SIG-M5 treated with dmso at 0.1 percent for 504 hours (cell line): ENCODE measurements at regions not wholly inside any gene's neighbourhood (a gene's known extent, or its start where the extent isn't known, plus 50 kb on each side); places are given as distances from the start of the nearest gene placed in this dataset.

Experiments
- DNase-seq: peaks from one replicate; lab custom pipeline; 2025; ENCODE audit not compliant: unreplicated experiment; lab: John Stamatoyannopoulos, UW

DNA sequence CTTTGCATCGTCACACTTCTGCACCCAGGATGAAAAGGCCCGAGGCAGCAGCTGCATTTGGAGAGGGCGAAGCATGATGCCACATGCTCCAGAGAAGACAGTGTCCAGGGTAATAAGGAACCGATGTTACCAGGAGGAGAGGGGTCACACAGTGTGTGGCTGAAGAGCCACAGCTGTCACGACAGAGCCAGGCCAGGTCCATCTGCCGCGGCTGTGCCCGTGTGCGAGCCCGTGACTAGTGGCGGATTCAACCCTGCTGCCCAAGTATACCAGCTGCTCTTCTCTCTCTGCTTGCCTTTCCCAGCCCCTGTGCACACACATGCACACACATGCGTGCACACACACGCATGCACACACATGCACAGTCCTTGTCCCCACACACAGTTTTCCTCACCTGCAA lies 1432.5 kb downstream of the BRD1 start:
- DNase-seq, result no peak

DNA sequence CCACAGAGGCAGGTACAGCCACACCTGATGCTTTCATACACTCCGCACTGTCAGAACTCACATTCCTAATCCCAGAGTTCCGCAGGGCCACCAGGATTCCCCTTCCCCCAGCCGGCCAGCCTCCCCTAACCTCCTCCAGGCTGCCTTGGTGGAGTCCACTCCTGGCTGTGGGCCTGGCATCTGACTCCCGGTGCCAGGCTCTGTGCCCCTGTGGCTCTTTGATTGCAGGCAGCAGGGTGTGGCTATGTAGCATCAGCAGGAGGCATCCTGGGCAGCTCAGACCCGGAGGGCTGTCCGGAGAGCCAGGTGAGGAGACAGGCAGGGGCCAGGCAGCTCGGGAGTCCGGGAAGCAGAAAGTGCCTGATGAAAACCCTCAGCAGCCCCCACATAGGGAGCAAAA lies 1432.9 kb downstream of the BRD1 start:
- DNase-seq, result no peak

DNA sequence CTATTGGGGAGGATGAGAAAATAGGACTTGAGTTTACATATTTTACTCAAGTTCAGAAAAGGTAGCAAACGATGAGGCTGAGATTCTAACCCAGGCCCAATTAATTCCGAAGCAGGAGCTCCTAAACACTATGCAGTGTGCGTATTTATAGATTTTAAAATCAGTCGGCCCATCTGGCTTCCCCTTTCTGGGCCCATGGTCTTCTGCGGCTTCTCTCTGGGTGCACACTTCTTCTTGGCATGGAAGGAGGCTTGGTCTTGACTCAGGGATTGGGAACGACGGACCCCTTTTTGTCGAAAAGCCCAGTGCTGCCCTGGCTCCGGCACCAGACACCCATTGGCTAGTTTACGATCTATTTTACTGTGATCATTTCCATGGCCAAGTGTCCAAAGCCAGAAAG lies 1433.8 kb downstream of the BRD1 start:
- no peak for DNase-seq

DNA sequence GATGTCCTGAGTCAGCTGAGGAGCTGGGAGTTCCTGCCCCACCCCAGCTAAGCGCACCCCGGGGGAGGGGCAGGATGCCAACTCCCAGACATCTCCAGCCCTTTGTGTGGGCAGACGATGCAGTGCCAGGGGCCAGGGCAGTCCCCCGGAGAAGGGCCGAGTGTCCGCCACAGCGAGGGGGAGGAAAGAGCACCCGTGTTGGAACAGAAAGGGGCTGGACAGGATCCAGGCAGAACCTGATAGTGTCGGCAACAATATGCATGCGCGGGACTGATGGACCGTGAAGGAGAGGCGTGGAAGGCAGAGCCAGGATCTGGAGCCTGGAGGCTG lies 1434.7 kb downstream of the BRD1 start:
- DNase-seq, result no peak

DNA sequence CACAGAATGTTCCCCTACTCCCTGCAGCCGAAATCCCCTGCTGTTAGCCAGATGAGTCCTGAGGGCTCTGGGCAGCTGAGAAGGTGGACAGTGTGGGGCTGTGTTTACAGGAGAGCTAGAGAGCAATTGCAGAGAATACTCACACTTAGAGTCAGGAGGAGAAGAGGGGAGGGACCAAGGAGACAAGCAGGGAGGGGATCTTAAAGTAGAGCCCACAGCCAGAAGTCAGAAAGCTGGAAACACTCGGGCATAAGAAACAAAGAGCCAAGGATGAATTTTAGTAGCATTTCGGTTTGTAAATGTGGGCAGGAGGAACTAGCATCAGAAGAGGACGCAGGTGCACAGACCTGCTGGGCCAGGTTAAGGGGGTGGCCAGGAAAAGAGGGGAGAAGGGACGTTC lies 1435.9 kb downstream of the BRD1 start:
- DNase-seq, result no peak

DNA sequence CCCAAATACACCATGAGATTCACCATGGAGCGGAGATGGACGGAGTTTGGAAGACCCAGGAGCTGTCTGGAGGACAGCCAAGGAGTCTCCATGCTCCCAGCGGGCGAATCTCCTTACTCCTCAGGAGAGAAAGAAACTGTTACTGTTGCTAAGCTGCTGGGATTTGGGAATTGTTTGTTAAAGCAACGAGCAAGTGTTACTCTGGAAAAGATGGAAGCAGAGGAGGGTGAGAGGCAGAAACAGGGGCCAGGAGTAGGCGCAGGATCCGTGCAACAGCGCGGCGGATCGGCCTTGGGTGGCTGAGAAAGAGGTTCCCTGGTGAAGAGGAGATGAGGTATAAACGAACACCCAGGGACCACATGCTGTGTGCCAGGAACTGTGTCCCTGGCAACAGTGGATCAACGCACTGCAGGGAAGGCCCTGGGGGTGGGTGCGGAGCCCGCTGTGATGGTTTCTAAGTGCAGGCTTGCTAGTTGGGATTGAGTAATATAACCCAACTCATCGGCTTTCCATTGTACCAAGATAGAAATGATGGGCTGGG lies 1436.4 kb downstream of the BRD1 start:
- DNase-seq, result no peak

DNA sequence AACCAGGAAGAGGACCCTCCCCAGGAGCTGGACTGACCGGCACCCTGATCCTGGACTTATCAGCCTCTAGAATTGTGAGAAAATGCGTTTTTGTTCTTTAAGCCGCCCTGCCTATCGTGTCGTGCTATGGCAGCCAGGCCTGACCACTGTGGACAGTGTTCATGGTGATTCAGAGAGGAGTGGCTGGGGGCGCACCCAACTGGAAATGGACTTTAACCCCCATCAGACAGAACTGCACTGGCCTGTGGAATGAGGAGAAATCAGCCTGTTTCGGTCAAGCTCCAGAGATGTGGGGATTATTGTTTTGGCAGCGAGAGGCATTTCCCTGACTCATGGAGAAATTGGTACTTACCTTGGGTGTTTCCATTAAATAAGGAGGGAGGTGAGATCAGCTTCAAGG lies 1437.8 kb downstream of the BRD1 start:
- DNase-seq, result no peak

DNA sequence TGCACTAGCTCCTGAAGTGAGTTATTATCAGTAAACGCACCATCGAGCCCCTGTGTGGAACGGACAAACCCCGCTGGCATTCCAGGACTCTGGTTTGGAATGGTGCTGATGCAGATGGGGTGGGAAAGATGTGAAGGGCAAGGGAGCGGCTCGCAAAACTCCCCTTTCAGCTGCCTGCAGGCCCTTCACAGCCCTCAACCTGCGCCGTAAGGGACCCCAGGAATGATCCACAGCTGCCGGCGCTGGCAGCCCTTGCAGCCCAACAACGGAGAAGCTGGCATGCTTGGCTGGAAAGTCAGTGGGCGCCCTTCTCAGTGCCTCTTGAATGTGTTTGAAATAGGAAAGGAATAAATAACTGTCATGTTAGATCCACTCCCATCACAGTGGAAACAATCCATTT lies 1445.5 kb downstream of the BRD1 start:
- no peak for DNase-seq

DNA sequence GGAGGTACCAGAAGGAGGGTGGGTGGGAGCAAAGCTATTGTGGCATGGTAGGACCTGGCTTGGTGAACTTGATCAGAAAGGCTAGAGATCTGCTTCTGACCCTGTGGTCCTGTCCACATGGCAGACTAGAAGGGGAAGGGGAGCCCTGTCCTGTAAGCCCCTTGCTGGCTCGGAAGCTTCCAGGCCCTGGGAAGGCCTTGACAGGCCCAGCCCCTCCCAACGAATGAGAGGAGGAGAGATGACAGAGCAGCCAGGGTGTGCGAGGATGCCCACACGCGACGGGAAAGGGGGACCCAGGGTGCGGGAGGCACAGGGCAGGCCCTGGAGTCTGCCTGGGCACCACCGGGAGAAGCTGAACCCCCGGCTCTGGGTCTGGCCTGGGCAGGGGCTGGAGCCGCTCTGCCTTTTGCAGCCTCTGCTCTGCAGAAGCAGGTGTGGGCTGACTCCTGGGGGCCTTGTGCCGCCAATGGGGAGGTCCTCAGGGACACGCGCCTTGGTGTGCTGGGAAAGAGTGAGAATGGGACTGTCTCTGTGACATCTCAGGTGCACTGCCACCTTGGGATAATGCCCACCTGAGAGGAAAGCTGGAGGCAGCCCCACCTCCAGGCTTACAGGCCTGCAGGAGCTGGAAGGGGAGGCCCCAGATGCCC lies 1447.5 kb downstream of the BRD1 start:
- DNase-seq, result no peak

DNA sequence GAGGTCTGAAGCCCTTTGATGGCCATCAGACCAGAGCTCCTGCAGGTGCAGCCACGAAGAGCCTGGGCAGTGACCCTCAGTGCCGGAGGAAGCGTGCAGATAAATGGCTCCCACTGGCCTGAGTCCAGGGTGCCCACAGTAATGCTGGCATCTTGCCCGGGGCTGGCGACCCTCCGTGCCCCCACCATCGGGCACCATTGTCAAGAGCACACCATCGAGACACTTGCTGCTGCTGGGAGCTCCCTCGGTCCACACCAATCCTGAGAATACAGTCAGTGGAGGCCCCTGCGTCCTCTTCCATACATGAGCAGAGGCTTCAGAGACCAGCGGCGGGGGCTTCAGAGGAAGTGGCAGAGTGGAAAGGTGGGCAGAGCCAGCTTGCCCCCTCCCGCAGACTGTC lies 1448.3 kb downstream of the BRD1 start:
- no peak for DNase-seq

DNA sequence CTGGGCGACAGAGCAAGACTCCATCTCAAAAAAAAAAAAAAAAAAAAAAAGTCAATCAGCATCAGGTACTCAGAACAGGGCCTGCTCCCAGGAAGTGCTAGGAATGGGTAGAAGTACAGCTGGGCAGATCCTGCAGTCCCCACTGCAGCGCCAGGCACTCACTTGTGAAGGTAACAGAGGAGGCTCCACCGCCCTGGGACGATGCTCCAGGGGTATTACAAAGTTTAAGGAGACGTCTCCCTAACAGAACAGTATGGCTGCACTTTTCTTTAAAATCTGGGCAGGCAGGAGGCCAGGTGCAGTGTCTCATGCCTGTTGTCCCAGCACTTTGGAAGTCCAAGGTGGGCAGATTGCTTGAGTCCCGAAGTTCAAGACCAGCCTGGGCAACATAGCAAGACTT lies 1449.0 kb downstream of the BRD1 start:
- DNase-seq, result no peak

DNA sequence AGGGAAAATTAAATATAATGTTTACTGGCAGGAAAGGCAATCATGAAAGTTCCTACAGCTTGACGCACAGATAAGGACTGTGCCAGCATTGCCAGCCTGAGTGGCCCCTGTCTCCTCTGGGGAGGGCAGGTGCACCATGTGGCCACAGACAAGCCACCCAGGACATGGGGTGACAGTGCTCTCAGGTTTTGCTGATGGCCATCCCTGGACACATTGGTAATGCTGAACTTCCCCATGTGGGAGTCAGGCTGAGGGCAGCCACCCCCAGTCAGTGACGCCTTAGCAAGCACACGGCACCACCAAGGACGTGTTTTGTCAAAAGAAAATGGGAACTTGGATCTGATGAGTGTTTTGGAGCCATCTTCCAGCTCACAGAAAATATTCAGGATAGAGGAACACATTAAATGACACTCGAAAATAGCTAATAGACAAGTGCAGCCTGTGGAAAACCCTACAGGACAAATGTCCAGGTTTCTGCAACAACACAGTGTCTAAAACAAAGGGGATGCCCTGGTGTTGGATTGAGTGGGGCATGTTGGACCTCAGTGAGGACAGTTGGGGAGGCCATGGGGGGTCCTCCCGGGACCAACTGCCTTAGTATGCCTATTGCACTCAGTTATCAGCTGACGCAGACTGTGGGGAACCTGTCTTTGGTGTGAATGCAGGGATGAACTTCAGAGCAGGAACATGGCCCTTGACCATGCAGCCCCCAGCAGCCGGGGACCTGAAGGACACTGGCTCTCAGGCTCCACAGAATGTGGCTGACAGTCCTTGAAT lies 1450.5 kb downstream of the BRD1 start:
- DNase-seq, result no peak

DNA sequence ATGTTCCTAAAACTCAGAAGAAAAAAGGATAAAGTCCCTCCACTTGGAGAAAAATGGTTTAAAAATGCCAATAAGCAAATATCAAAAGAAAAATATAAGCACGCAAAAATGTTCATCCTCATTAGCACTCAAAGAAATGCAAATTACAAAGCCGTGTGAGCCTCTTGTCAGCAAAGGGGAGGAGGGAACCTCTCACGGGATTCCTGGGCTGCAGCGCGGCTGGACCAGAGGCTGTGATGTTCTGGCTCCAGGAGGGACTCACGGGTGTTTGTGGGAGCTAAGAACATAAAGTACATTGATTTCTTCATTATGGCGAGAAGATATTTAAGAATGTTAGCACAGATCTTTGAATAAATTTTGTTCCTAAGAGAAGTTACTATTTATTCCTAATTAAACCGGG lies 1451.2 kb downstream of the BRD1 start:
- no peak for DNase-seq

DNA sequence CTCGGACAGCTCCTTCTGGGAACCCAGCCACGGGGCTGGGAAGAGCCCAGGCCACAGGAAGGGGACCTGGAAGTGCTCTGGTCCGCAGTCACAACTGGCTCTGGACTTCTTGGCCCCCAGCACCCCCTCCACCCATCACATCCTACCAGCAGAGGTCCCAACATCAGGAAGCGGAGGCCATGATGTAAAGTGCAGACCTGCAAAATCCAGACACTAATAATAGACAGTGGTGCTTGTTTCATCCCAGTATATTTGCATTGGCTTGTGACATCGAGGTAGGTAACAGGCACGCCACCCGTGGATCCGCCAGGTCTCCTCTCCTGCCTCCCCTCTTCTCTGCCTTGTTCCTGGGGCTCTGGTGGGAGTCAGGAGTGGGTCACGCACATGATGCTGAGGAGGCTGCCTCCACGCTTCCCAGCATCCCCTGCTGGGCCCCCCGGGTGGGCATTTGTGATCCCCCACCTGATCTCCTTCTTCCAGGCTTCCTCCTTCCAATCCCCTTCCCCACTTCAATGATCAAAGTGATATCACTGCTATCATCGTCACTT lies 1454.0 kb downstream of the BRD1 start:
- DNase-seq, result no peak

DNA sequence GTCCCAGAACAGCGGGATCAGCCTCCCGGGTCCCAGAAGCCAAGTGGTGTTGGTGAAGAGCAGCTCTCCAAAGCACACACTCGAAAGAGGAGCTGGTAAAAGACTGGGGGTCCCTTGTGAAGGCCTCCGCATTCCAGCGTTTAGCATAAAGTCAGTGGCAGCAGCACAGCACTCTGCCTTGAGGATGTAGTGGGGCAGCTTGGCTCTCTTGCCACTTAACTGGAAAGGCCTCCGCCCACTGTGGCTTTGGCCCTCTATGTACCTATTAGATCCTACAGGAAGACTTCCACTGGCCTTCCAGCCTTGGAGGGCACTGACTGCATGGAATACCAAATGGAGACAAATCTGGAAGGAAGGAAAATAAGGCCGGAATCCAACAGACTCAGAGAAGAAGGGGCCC lies 1455.3 kb downstream of the BRD1 start:
- DNase-seq, result no peak

DNA sequence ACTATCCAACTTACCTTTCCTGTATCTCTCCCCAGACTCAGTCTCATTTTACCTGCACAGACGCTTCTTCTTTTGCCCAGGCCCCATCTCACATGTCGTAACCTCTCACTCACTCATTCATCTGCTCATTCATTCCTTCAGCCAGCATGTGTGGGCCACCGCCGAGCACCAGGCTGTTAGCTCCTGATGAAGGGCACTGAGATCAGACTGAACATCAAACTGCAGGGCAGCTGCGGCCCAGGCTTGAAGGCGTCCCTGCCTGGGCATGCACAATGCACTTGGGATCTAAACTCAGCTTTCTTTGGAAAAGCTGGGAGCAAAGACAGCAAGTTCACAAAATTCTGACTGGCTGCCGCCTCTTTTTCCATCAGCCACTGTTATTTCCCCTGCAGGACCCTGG lies 1456.3 kb downstream of the BRD1 start:
- no peak for DNase-seq

DNA sequence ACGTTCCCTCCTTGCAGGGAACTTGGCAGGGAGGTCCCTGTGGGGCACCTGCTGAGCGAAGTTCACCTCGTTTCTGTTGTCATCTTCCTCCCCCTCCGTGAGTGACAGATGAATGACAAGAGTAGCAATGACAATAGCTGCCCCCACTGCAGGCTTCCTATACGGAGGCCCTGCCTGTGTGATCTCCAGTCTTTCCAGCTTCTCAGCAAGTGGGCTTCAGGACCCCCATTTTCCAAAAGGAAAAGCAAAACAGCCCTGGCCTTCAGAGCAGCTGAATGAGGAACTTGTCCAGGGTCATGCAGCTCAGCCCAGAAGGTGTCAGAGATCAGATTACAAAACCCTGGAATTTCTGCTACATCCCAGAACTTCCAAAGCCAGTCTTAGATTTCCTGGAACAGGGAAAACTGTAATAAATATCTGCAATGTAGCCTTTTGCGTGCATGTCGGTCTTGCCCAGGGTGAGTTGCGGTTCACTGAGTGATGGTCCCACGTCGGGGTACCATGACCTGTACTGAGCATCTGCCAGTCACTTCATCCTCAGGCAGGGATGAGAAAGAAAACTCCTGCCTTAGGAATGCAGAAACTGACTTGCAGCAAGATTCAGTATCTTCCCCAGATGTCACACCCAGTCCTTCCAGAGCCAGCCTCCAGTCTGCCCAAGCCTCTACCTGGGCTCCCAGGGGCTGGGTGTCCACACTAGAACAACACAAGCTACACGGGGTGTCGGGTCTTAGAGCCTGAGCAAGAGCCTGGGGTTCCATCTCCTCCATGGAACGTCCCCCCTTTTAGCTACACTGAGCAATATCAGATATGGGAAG lies 1457.0 kb downstream of the BRD1 start:
- DNase-seq, result no peak

DNA sequence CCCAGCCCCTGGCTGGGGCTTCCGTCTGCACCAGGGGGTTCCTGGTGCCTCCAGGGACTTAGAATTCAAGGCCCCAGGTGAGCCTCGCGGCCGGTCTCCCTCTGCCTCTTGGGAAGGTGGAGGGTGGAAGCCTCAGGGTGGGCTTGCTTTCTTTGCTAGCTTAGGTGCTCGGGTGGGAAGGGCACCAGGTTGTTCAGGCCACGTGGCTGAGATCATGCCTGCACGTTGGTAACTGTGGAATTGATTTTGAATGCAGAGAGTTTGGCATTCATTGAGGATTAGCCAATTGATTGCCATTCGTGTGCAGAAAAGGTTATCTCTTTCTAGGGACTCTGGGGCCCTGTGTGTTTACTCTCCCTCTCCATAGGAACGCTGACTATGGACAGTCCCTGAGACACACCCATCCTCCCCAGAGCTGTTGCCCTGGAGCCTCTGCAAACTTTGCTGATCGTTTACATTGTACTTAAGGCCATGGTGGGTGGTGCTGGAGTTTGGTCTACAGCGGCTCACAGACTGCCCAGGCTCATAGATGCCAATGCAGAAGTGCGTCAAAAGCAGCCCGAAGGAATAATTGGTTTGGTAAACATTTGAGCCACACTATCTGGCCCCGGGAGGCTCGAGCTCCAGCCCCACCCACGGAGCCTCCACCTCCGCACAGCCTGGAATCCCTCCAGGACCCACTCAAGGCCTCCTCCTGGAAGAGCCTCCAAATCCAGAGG lies 1457.7 kb downstream of the BRD1 start:
- DNase-seq, result no peak

DNA sequence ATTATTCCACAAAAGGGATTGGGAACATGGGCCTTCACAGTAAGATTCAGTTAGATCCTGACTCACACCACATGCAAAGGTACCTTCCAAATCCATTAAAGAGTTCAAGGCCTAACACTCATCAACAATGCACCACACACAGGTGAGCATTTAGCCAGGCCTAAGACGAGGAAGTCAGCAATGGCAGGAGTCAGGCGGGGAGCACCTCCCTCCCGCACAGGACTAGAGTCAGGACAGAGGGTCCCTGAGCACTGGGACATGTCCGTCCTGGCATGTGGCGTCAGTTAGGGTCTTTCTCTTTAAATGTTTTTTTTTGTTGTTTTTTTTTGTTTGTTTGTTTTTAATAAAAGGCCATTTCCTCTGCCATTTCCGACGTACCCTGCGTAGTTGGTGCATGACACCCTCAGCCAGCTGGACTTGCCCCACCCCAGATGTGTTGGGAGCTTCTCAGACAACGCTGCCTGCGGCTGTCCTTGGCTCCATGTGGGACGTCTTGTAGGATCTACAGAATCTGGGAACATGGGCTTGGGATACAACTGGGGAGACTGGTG lies 1458.6 kb downstream of the BRD1 start:
- DNase-seq, result no peak

DNA sequence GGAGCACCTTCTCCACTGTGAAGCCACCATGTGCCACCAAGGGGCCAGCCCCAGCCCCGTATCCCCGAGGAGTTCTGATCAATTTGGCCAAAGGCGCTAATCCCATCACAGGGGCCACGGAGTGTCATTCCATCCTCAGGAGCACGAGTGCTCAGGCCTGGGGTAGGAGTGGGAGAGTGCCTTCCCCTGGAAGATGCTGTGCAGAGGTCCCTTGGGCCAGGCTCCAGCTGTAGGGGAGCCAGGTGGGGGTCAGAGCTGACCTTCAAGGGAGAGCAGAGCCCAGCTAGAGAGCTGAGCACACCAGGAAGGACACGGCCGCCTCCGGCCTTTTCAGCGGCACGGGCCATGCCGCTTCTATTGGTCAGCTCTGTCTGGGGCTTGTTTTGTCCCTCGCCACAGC lies 1459.9 kb downstream of the BRD1 start:
- DNase-seq, result no peak

DNA sequence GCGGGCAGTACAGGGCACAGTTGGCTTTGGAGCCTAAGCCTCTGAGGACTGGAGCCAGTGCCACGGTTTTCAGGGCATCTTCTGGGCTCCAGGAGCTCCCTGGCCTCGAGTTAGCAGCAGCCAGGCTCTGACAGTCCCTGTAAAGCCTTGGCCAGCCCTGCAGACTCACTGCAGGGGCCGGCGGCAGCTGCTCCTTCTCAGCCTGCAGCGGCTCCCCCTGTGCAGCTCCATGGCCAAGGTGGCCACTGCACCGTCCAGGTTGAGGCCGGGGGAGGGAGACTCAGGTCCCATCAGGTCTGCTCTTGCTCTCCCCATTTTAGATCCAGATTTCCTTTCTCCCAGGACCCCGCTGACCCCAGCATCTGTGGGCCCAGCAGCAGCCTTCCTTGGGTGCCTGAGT lies 1461.1 kb downstream of the BRD1 start:
- no peak for DNase-seq
